H1 (cell line): ENCODE measurements at regions not wholly inside any gene's neighbourhood (a gene's known extent, or its start where the extent isn't known, plus 50 kb on each side); places are given as distances from the start of the nearest gene placed in this dataset.

ENCODE experiments used
- CHD7 ChIP-seq: fragments of 300-600 bp; sonication (generic); IDR thresholded peaks from 2 replicates; pipeline ENCODE4 v1.7.1; 2012; ENCODE audit warnings: low read length, moderate library complexity, mild to moderate bottlenecking, inconsistent platforms; ENCODE audit not compliant: insufficient replicate concordance
- KDM1A ChIP-seq: fragments of 200-600, 300-600 bp; sonication (generic); IDR thresholded peaks from 2 replicates; pipeline ENCODE4 v1.7.1; 2016; ENCODE audit warnings: mild to moderate bottlenecking, low read length, borderline replicate concordance
- RBBP5 ChIP-seq: IDR thresholded peaks from 2 replicates; pipeline ENCODE4 v1.7.1; 2012; ENCODE audit warnings: low read depth, mild to moderate bottlenecking, inconsistent platforms, low read length, moderate library complexity, borderline replicate concordance
- SRF ChIP-seq: IDR thresholded peaks from 2 replicates; pipeline ENCODE4 v1.6.1; 2011; ENCODE audit warnings: mild to moderate bottlenecking, low read depth, low read length, moderate library complexity
- SUZ12 ChIP-seq: fragments of 200-600 bp; sonication (generic); IDR thresholded peaks from 2 replicates; pipeline ENCODE4 v1.6.1; 2012; ENCODE audit warnings: mild to moderate bottlenecking, inconsistent platforms, low read length, moderate library complexity, mixed read lengths
- TAF7 ChIP-seq: optimal IDR thresholded peaks from 2 replicates; pipeline ENCODE3; 2011; ENCODE audit warnings: low read depth, mild to moderate bottlenecking, inconsistent platforms, low read length, moderate library complexity, borderline replicate concordance

DNA sequence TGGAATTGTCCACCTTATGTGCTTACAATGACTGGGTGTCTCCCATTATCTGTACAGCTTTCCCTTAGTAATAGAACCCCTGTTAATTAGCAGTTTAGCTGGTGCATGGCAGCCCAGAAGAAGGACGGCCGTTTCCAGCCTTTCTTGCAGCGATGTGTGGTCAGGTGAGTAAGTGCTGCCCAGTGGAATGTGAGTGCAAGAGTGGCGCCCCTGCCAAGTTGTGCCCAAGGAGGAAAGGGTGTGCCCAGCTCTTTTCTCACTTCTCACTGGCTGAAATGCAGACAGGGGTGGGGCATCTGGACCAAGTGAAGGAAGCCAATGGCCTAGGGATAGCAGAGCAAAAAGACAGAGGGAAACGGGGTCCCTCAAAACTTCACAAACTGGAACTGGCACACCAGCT is 296.8 kb downstream of the PREX1 start (continued):
- TF ChIP-seq CHD7 (no peak), TAF7 (no peak), RBBP5 (no peak), KDM1A (no peak), SUZ12 (no peak), SRF (no peak)
